GM12864 (cell line): ENCODE measurements at regions not wholly inside any gene's neighbourhood (a gene's known extent, or its start where the extent isn't known, plus 50 kb on each side); places are given as distances from the start of the nearest gene placed in this dataset.

ENCODE experiments used
- DNase-seq: peaks from one replicate; pipeline ENCODE4 v3.0.0-alpha.2; 2011; ENCODE audit warnings: low read depth
- H3K4me3 ChIP-seq: 2 replicates; pipeline ENCODE4 v1.5.1; 2011; ENCODE audit warnings: mild to moderate bottlenecking, low read depth, low read length, control low read depth
- TF ChIP-seq, protein P1 (sequence below): IDR thresholded peaks from 2 replicates; pipeline ENCODE4 v1.5.1; 2011; ENCODE audit warnings: low read depth, mild to moderate bottlenecking, moderate library complexity, low read length, control low read depth, inconsistent platforms; ENCODE audit errors: missing control alignments

DNA sequence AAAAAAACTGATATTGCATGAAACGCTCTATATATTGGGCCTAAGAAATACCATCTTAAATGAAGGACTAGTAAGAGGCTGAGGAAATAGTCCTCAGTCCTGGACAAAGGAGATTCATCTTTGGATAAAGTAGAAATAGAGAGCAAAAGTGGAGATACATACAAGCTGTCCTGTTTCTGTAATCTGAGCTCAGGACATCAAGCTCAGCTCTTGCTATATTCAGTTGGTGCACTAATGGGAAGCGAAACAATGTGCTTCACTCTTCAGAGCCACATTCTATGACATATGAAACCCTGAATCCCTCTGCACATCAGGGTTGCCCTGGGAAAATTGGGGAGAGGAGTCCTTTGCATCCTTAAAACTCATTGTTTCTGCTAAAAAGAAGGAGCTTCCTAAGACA lies 290.7 kb downstream of the VPS13C start:
- TF ChIP-seq, protein P1, sequence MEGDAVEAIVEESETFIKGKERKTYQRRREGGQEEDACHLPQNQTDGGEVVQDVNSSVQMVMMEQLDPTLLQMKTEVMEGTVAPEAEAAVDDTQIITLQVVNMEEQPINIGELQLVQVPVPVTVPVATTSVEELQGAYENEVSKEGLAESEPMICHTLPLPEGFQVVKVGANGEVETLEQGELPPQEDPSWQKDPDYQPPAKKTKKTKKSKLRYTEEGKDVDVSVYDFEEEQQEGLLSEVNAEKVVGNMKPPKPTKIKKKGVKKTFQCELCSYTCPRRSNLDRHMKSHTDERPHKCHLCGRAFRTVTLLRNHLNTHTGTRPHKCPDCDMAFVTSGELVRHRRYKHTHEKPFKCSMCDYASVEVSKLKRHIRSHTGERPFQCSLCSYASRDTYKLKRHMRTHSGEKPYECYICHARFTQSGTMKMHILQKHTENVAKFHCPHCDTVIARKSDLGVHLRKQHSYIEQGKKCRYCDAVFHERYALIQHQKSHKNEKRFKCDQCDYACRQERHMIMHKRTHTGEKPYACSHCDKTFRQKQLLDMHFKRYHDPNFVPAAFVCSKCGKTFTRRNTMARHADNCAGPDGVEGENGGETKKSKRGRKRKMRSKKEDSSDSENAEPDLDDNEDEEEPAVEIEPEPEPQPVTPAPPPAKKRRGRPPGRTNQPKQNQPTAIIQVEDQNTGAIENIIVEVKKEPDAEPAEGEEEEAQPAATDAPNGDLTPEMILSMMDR: no peak

DNA sequence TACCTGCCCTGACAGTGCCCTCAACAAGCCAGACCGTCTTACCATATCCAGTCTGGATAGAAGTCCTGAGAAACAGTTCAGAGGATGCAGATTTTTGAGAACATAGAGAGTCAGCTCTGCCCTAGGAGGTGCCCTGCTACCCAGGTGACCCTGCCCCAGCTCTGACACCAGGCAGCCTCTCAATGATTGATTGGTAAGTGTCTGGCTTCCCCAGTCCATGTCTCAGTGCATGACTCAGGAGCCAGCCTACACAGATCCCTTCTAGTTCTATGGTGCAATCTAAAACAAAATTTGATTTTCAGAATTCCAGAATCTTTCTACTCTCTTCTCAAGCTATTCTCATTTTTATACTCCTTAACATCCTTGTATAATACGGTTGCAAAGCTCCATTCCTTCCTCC lies 292.1 kb downstream of the VPS13C start:
- DNase-seq: no peak
- no peak overlapping the region for H3K4me3 ChIP-seq
- TF ChIP-seq, protein P1: no peak

More for the DNA sequence above, 290.7 kb downstream of the VPS13C start:
- DNase-seq: no peak
- H3K4me3 ChIP-seq: no peak overlapping the region

DNA sequence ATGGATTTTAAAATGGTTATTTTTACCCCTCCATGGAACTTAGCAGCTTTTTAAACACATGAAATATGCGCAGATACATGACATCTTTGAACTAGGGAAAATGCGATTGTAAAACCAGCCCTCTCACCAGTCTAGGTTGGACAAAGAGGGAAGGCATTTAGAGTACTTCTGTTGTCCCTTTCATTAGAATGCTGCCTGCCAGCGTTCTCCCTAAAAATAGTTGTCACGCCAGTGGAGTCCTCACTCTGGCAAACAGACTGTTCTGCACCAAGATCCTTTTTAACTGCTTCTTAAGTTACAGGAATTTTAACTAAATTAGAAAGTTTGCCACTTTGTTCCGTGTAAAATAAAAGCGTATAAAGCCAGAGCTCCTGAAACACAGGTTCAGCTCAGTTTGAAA lies 295.3 kb downstream of the VPS13C start:
- no peak overlapping the region for H3K4me3 ChIP-seq
- DNase-seq: no peak
- TF ChIP-seq, protein P1: no peak

- TF ChIP-seq, protein P1: no peak
- H3K4me3 ChIP-seq: no peak overlapping the region
- no peak for DNase-seq
Measured at GRCh38 chr15:61764141-61764540, 296.1 kb downstream of the VPS13C start.

GRCh38 chr15:61762676-61763075 lies 297.6 kb downstream of the VPS13C start:
- TF ChIP-seq, protein P1: no peak
- H3K4me3 ChIP-seq: no peak overlapping the region
- DNase-seq: no peak

DNA sequence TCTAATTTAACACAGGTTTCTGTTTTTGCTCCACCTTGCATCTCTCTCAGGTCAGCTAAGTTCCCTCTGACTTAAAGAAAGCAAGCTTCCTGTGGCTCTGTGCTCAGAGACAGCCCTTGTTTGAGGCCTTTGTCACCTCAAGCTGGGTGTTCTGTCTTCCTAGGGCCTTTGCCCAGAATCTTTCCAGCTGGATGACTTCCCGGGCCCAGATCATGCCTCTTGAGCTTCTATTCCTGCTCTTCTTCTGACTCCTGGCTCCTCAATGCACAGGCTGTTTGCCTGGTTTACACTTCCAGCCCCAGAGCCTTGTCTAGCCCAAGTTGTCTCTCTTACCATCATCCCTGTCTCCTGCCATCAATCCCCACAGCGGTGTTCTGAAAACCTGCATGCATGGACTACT lies 300.6 kb downstream of the VPS13C start:
- H3K4me3 ChIP-seq: no peak overlapping the region
- no peak for DNase-seq
- TF ChIP-seq, protein P1: no peak

DNA sequence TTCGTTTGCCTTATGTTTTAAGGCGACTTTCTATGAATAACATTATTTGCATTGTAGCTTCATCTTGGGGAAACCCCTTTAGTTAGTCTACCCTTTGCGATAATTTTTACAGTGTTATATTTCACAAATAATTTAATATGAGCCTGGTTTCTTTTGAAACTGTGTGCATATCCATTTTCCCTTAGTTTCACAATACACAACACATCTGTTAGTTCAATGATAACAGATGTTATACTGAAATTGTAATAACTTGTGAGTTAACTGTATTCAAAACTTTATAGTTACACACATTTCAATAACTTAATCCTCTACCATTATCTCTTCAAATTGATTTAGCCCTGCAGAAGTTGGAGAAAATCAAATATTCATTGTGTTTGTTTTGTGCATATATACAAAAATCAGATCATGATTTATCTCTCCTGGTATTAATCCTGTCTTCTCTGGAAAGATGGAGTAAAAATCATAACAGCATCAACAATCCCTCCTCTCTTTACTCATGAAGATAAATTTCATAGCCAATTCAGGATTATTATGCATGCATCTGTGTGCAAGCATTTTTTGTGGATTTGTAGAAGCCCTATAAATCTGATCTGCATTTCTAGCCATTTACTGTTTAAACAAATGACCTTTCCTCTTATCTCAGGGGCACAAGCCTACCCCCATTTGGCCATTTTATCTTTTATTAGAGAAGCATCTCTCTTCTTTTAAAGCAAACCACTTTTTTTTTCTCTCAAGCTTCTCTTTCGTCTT lies 304.0 kb downstream of the VPS13C start:
- H3K4me3 ChIP-seq: no peak overlapping the region
- TF ChIP-seq, protein P1: no peak
- no peak for DNase-seq
